GM23338 (cell line): ENCODE measurements at regions not wholly inside any gene's neighbourhood (a gene's known extent, or its start where the extent isn't known, plus 50 kb on each side); places are given as distances from the start of the nearest gene placed in this dataset.

Experiments used
- CTCF ChIP-seq, 2 experiments: fragments of 200-600 bp in 1 of 2; sonication (generic) in 1 of 2; conservative IDR thresholded peaks; 2 replicates each; pipeline versions ENCODE4 v1.5.1 to v1.6.1; 2016 to 2017; ENCODE audit warnings: antibody characterized with exemption in 2 of 2, low read depth in 2 of 2, mild to moderate bottlenecking in 2 of 2, moderate library complexity in 1 of 2
- EZH2 ChIP-seq: fragments of 200-600 bp; sonication (generic); IDR thresholded peaks from one replicate; pipeline ENCODE4 v1.8.0; 2017; ENCODE audit warnings: antibody characterized with exemption, mild to moderate bottlenecking, low read depth; ENCODE audit not compliant: unreplicated experiment
- EZH2phosphoT487 ChIP-seq: fragments of 200-600 bp; sonication (generic); IDR thresholded peaks from one replicate; pipeline ENCODE4 v1.8.1; 2018; ENCODE audit warnings: antibody characterized with exemption; ENCODE audit not compliant: unreplicated experiment
- JUNB ChIP-seq: IDR thresholded peaks from one replicate; pipeline ENCODE4 v1.6.1; 2016; ENCODE audit warnings: antibody characterized with exemption; ENCODE audit not compliant: unreplicated experiment
- POLR2AphosphoS5 ChIP-seq: IDR thresholded peaks from 2 replicates; pipeline ENCODE4 v1.6.1; 2016; ENCODE audit warnings: antibody characterized with exemption, low read depth
- TF ChIP-seq, protein P1 (sequence below): IDR thresholded peaks from one replicate; pipeline ENCODE4 v1.6.1; 2018; ENCODE audit warnings: antibody characterized with exemption; ENCODE audit not compliant: unreplicated experiment

- TF ChIP-seq, protein P1, sequence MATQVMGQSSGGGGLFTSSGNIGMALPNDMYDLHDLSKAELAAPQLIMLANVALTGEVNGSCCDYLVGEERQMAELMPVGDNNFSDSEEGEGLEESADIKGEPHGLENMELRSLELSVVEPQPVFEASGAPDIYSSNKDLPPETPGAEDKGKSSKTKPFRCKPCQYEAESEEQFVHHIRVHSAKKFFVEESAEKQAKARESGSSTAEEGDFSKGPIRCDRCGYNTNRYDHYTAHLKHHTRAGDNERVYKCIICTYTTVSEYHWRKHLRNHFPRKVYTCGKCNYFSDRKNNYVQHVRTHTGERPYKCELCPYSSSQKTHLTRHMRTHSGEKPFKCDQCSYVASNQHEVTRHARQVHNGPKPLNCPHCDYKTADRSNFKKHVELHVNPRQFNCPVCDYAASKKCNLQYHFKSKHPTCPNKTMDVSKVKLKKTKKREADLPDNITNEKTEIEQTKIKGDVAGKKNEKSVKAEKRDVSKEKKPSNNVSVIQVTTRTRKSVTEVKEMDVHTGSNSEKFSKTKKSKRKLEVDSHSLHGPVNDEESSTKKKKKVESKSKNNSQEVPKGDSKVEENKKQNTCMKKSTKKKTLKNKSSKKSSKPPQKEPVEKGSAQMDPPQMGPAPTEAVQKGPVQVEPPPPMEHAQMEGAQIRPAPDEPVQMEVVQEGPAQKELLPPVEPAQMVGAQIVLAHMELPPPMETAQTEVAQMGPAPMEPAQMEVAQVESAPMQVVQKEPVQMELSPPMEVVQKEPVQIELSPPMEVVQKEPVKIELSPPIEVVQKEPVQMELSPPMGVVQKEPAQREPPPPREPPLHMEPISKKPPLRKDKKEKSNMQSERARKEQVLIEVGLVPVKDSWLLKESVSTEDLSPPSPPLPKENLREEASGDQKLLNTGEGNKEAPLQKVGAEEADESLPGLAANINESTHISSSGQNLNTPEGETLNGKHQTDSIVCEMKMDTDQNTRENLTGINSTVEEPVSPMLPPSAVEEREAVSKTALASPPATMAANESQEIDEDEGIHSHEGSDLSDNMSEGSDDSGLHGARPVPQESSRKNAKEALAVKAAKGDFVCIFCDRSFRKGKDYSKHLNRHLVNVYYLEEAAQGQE: no peak
- TF ChIP-seq POLR2AphosphoS5 (no peak), CTCF (conservative IDR thresholded peaks at IDR 0.05; ENCODE audit: low read depth in 2 of 2) (no peak), EZH2 (no peak), JUNB (no peak), EZH2phosphoT487 (no peak)
These were observed 1046.6 kb downstream of the FAM181B start for GRCh38 chr11:81687057-81687456.
